ENCODE measurements at regions not wholly inside any gene's neighbourhood (a gene's known extent, or its start where the extent isn't known, plus 50 kb on each side); places are given as distances from the start of the nearest gene placed in this dataset.

DNA sequence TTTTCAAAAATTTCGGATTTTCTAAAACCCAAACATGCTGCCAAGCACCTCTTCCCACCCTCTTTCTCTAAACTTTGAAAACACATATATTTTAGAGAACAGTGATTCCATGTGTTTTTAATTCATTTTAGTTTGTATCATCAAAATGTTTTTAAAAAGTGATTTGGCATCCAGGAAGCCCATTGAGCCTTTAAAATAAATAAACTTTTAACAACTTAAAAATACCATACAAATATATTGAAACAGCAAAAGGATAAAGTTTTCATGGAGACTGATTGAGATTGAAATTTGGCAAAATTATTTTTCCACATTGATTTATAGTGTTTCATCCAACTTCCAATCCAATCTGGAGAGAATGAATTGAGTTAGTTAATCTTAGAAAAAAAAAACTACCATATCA is 374.7 kb downstream of the CD109 start:
- Histone ChIP-seq H3K4me3 (no peak overlapping the region), H3K27me3 (no peaks in the 10 kb centered on the region), H3K36me3 (no peaks in the 10 kb centered on the region), H3K4me1 (no peaks in the 10 kb centered on the region), H3K9me3 (no peaks in the 10 kb centered on the region), H3K27ac (no peak overlapping the region)
- no peak for DNase-seq (ENCODE audit: low spot score)
- TF ChIP-seq CTCF (IDR thresholded peaks at IDR 0.05), result no peak

DNA sequence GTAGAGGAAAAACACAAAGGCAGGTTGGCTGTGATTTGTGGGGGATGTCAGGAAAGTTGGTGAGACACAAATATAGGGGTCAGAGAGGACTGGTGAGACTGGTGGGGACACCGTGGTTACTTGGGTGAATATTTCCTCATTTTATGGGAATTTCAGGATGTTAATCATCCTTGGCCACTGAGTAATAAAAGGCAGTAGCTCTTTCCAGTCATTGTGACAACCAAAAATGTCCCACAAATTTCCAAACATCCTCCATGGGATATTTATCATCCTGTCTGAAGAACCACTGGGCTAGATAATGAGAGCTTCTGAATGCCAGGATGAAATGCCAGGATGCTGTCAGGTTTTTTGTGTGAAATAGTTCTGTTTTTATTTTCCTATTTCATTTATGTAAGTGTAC is 374.1 kb downstream of the CD109 start:
- Histone ChIP-seq H3K4me1 (no peaks in the 10 kb centered on the region), H3K27me3 (no peaks in the 10 kb centered on the region), H3K27ac (no peak overlapping the region), H3K9me3 (no peaks in the 10 kb centered on the region), H3K4me3 (no peak overlapping the region), H3K36me3 (no peaks in the 10 kb centered on the region)
- no peak for TF ChIP-seq CTCF (IDR thresholded peaks at IDR 0.05)
- no peak for DNase-seq (ENCODE audit: low spot score)

GRCh38 chr6:74069089-74069581 is 373.1 kb downstream of the CD109 start:
- DNase-seq (ENCODE audit: low spot score), result no peak
- TF ChIP-seq CTCF (IDR thresholded peaks at IDR 0.05), result no peak
- Histone ChIP-seq H3K27me3 (no peaks in the 10 kb centered on the region), H3K36me3 (no peaks in the 10 kb centered on the region), H3K9me3 (no peaks in the 10 kb centered on the region), H3K27ac (no peak overlapping the region), H3K4me3 (no peak overlapping the region), H3K4me1 (no peaks in the 10 kb centered on the region)

GRCh38 chr6:74066168-74066871 is 370.3 kb downstream of the CD109 start:
- Histone ChIP-seq H3K27me3 (no peaks in the 10 kb centered on the region), H3K36me3 (no peaks in the 10 kb centered on the region), H3K9me3 (no peaks in the 10 kb centered on the region), H3K4me1 (no peaks in the 10 kb centered on the region), H3K27ac (no peak overlapping the region), H3K4me3 (no peak overlapping the region)
- DNase-seq (ENCODE audit: low spot score), result no peak
- TF ChIP-seq CTCF (IDR thresholded peaks at IDR 0.05), result no peak

- no peaks in the 10 kb centered on the region for H3K9me3 ChIP-seq
- DNase-seq (ENCODE audit: low spot score), result no peak
- no peak for TF ChIP-seq CTCF (IDR thresholded peaks at IDR 0.05)
Observed at GRCh38 chr6:74065705-74066104, 369.7 kb downstream of the CD109 start.

GRCh38 chr6:74063391-74063790 is 367.4 kb downstream of the CD109 start:
- Histone ChIP-seq H3K36me3 (no peaks in the 10 kb centered on the region), H3K4me1 (no peaks in the 10 kb centered on the region), H3K4me3 (no peak overlapping the region), H3K27me3 (no peaks in the 10 kb centered on the region), H3K27ac (no peak overlapping the region), H3K9me3 (no peaks in the 10 kb centered on the region)
- no peak for DNase-seq (ENCODE audit: low spot score)
- TF ChIP-seq CTCF (IDR thresholded peaks at IDR 0.05), result no peak

More at GRCh38 chr6:74065705-74066104, 369.7 kb downstream of the CD109 start:
- Histone ChIP-seq H3K27ac (no peak overlapping the region), H3K4me1 (no peaks in the 10 kb centered on the region), H3K36me3 (no peaks in the 10 kb centered on the region), H3K27me3 (no peaks in the 10 kb centered on the region), H3K4me3 (no peak overlapping the region)
